ENCODE measurements at regions not wholly inside any gene's neighbourhood (a gene's known extent, or its start where the extent isn't known, plus 50 kb on each side); places are given as distances from the start of the nearest gene placed in this dataset.

DNA sequence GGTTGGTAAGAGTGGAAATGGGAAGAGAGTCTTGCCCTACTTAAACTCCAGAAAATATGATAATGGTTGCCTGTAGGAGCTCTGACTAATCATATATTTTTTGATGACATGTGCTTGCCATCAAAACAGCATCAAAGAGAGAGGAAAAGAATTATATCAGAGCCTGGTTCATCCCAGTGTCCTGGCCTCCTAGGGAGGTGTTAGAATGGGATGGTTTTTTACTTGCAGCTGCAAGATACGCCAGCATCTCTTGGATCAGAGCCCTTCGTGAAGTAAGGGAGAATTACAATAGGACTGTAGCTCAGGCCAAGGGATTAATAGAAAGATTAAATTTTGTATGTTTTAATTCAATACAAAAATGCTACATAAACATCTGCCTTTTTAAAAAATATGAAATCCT, 177.6 kb upstream of the HDAC9 start:
- H3K79me2 ChIP-seq (ENCODE audit: control insufficient read depth, insufficient read depth, low read length, poor library complexity): no peaks in the 10 kb centered on the region
- H4K12ac ChIP-seq (ENCODE audit: low read depth, low read length): no peak overlapping the region
- H3K27me3 ChIP-seq (ENCODE audit: insufficient read depth, low read length): no peaks in the 10 kb centered on the region
- no peak overlapping the region for H3K4ac ChIP-seq (ENCODE audit: low read depth, low read length)
- no peak overlapping the region for H2BK5ac ChIP-seq (ENCODE audit: low read depth, low read length, poor library complexity)
- no peaks in the 10 kb centered on the region for H3K4me1 ChIP-seq (ENCODE audit: control insufficient read depth in 1 of 2, insufficient read depth in 2 of 2, low read length in 2 of 2)
- no peak overlapping the region for H2BK12ac ChIP-seq (ENCODE audit: low read length)
- no peak overlapping the region for H3K18ac ChIP-seq (ENCODE audit: low read length)
- no peak overlapping the region for H3K9ac ChIP-seq (ENCODE audit: low read length)
- WGBS (ENCODE audit: extremely low coverage, insufficient coverage, insufficient read length): no CpG with 5 or more reads among the region's 2 CpGs
- H3K4me3 ChIP-seq (ENCODE audit: low read depth, low read length): no peak overlapping the region
- no peaks in the 10 kb centered on the region for H3K36me3 ChIP-seq (ENCODE audit: control insufficient read depth in 1 of 2, insufficient read depth in 2 of 2, low read length in 2 of 2)
- no peak overlapping the region for H3K14ac ChIP-seq (ENCODE audit: low read length)
- no peak overlapping the region for H2AK5ac ChIP-seq (ENCODE audit: low read length)
- no peak overlapping the region for H2AFZ ChIP-seq (ENCODE audit: insufficient read depth, low read length, poor library complexity)
- H4K91ac ChIP-seq (ENCODE audit: low read depth, low read length): no peak overlapping the region
- no peak overlapping the region for H2BK120ac ChIP-seq (ENCODE audit: insufficient read depth, low read length, poor library complexity)
- no peaks in the 10 kb centered on the region for H3K9me3 ChIP-seq (ENCODE audit: insufficient read depth, low read depth, low read length)
- H3K79me1 ChIP-seq (ENCODE audit: low read length): no peaks in the 10 kb centered on the region
- no peak overlapping the region for H3K27ac ChIP-seq (ENCODE audit: low read depth, low read length)
- no peak overlapping the region for H4K8ac ChIP-seq (ENCODE audit: low read depth, low read length)
- no peak overlapping the region for H3K23ac ChIP-seq (ENCODE audit: low read length)
- H3K4me2 ChIP-seq (ENCODE audit: low read length): no peak overlapping the region
- DNase-seq: no peak

GRCh38 chr7:18320422-18320821, 175.1 kb upstream of the HDAC9 start:
- H2BK12ac ChIP-seq (ENCODE audit: low read length): no peak overlapping the region
- H2AFZ ChIP-seq (ENCODE audit: insufficient read depth, low read length, poor library complexity): no peak overlapping the region
- H4K91ac ChIP-seq (ENCODE audit: low read depth, low read length): no peak overlapping the region
- no peak overlapping the region for H2BK120ac ChIP-seq (ENCODE audit: insufficient read depth, low read length, poor library complexity)
- no peaks in the 10 kb centered on the region for H3K4me1 ChIP-seq (ENCODE audit: control insufficient read depth in 1 of 2, insufficient read depth in 2 of 2, low read length in 2 of 2)
- H3K27me3 ChIP-seq (ENCODE audit: insufficient read depth, low read length): no peaks in the 10 kb centered on the region
- no peak overlapping the region for H4K12ac ChIP-seq (ENCODE audit: low read depth, low read length)
- H2BK5ac ChIP-seq (ENCODE audit: low read depth, low read length, poor library complexity): no peak overlapping the region
- no peak overlapping the region for H3K4me2 ChIP-seq (ENCODE audit: low read length)
- H3K36me3 ChIP-seq (ENCODE audit: control insufficient read depth in 1 of 2, insufficient read depth in 2 of 2, low read length in 2 of 2): no peaks in the 10 kb centered on the region
- no peaks in the 10 kb centered on the region for H3K79me2 ChIP-seq (ENCODE audit: control insufficient read depth, insufficient read depth, low read length, poor library complexity)
- no peak overlapping the region for H3K4ac ChIP-seq (ENCODE audit: low read depth, low read length)
- no peak overlapping the region for H3K27ac ChIP-seq (ENCODE audit: low read depth, low read length)
- DNase-seq: no peak
- no peak overlapping the region for H4K8ac ChIP-seq (ENCODE audit: low read depth, low read length)
- no peaks in the 10 kb centered on the region for H3K9me3 ChIP-seq (ENCODE audit: insufficient read depth, low read depth, low read length)
- no CpG with 5 or more reads among the region's 4 CpGs for WGBS (ENCODE audit: extremely low coverage, insufficient coverage, insufficient read length)
- no peak overlapping the region for H2AK5ac ChIP-seq (ENCODE audit: low read length)
- H3K14ac ChIP-seq (ENCODE audit: low read length): no peak overlapping the region
- no peak overlapping the region for H3K23ac ChIP-seq (ENCODE audit: low read length)
- H3K9ac ChIP-seq (ENCODE audit: low read length): no peak overlapping the region
- H3K4me3 ChIP-seq (ENCODE audit: low read depth, low read length): no peak overlapping the region
- H3K79me1 ChIP-seq (ENCODE audit: low read length): no peaks in the 10 kb centered on the region
- H3K18ac ChIP-seq (ENCODE audit: low read length): no peak overlapping the region

DNA sequence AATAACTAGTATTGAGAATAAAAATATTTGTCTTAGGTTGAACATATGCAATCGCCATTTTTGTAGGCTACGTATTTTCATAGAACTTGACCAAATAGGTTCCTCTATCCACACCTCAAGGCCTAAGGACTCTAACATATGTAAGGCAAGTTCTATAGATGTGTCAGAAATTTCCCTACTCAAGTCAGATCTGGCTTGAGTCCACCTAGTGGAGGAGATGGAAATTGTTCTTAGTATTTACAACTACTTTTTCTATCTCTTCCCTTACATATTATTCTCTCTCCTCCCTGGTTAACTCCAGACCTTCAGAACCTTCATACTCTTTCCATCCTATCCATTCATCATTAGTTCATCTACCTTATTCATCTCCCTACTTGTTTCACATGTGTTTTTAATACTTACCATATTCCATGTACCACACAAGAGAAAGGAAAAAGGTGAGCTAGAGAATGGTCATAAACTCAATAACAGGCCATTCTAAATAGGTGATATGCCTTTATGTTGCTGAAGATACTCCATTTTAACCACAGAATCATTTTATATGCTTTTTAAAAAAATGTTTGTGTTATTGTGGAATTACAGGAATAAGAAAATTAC, 174.5 kb upstream of the HDAC9 start:
- H3K9ac ChIP-seq (ENCODE audit: low read length): no peak overlapping the region
- no peak overlapping the region for H3K4ac ChIP-seq (ENCODE audit: low read depth, low read length)
- no CpG with 5 or more reads among the region's 2 CpGs for WGBS (ENCODE audit: extremely low coverage, insufficient coverage, insufficient read length)
- no peak overlapping the region for H2BK12ac ChIP-seq (ENCODE audit: low read length)
- no peaks in the 10 kb centered on the region for H3K9me3 ChIP-seq (ENCODE audit: insufficient read depth, low read depth, low read length)
- no peak overlapping the region for H3K18ac ChIP-seq (ENCODE audit: low read length)
- no peaks in the 10 kb centered on the region for H3K36me3 ChIP-seq (ENCODE audit: control insufficient read depth in 1 of 2, insufficient read depth in 2 of 2, low read length in 2 of 2)
- DNase-seq: peak in 1 of 2 donors; percentile 82
- H3K27me3 ChIP-seq (ENCODE audit: insufficient read depth, low read length): no peaks in the 10 kb centered on the region
- no peak overlapping the region for H3K4me3 ChIP-seq (ENCODE audit: low read depth, low read length)
- no peak overlapping the region for H2AFZ ChIP-seq (ENCODE audit: insufficient read depth, low read length, poor library complexity)
- H2BK5ac ChIP-seq (ENCODE audit: low read depth, low read length, poor library complexity): no peak overlapping the region
- no peaks in the 10 kb centered on the region for H3K4me1 ChIP-seq (ENCODE audit: control insufficient read depth in 1 of 2, insufficient read depth in 2 of 2, low read length in 2 of 2)
- no peak overlapping the region for H2BK120ac ChIP-seq (ENCODE audit: insufficient read depth, low read length, poor library complexity)
- no peaks in the 10 kb centered on the region for H3K79me2 ChIP-seq (ENCODE audit: control insufficient read depth, insufficient read depth, low read length, poor library complexity)
- H4K8ac ChIP-seq (ENCODE audit: low read depth, low read length): no peak overlapping the region
- H3K23ac ChIP-seq (ENCODE audit: low read length): no peak overlapping the region
- H4K91ac ChIP-seq (ENCODE audit: low read depth, low read length): no peak overlapping the region
- no peak overlapping the region for H4K12ac ChIP-seq (ENCODE audit: low read depth, low read length)
- H3K14ac ChIP-seq (ENCODE audit: low read length): no peak overlapping the region
- H3K27ac ChIP-seq (ENCODE audit: low read depth, low read length): no peak overlapping the region
- no peaks in the 10 kb centered on the region for H3K79me1 ChIP-seq (ENCODE audit: low read length)
- no peak overlapping the region for H3K4me2 ChIP-seq (ENCODE audit: low read length)
- H2AK5ac ChIP-seq (ENCODE audit: low read length): no peak overlapping the region

GRCh38 chr7:18330548-18330947, 165.0 kb upstream of the HDAC9 start:
- H4K91ac ChIP-seq (ENCODE audit: low read depth, low read length): no peak overlapping the region
- H3K23ac ChIP-seq (ENCODE audit: low read length): no peak overlapping the region
- no peak overlapping the region for H3K18ac ChIP-seq (ENCODE audit: low read length)
- H4K8ac ChIP-seq (ENCODE audit: low read depth, low read length): no peak overlapping the region
- H3K4me3 ChIP-seq (ENCODE audit: low read depth, low read length): no peak overlapping the region
- no peaks in the 10 kb centered on the region for H3K27me3 ChIP-seq (ENCODE audit: insufficient read depth, low read length)
- H3K79me1 ChIP-seq (ENCODE audit: low read length): no peaks in the 10 kb centered on the region
- H2BK5ac ChIP-seq (ENCODE audit: low read depth, low read length, poor library complexity): no peak overlapping the region
- no peaks in the 10 kb centered on the region for H3K79me2 ChIP-seq (ENCODE audit: control insufficient read depth, insufficient read depth, low read length, poor library complexity)
- H2BK120ac ChIP-seq (ENCODE audit: insufficient read depth, low read length, poor library complexity): no peak overlapping the region
- no peak for DNase-seq
- H3K36me3 ChIP-seq (ENCODE audit: control insufficient read depth in 1 of 2, insufficient read depth in 2 of 2, low read length in 2 of 2): no peaks in the 10 kb centered on the region
- H2AFZ ChIP-seq (ENCODE audit: insufficient read depth, low read length, poor library complexity): no peak overlapping the region
- H2AK5ac ChIP-seq (ENCODE audit: low read length): no peak overlapping the region
- no peak overlapping the region for H3K4ac ChIP-seq (ENCODE audit: low read depth, low read length)
- H3K9ac ChIP-seq (ENCODE audit: low read length): no peak overlapping the region
- no peak overlapping the region for H4K12ac ChIP-seq (ENCODE audit: low read depth, low read length)
- no peak overlapping the region for H3K14ac ChIP-seq (ENCODE audit: low read length)
- no peak overlapping the region for H2BK12ac ChIP-seq (ENCODE audit: low read length)
- no peak overlapping the region for H3K27ac ChIP-seq (ENCODE audit: low read depth, low read length)
- H3K4me1 ChIP-seq (ENCODE audit: control insufficient read depth in 1 of 2, insufficient read depth in 2 of 2, low read length in 2 of 2): no peaks in the 10 kb centered on the region
- H3K4me2 ChIP-seq (ENCODE audit: low read length): no peak overlapping the region
- H3K9me3 ChIP-seq (ENCODE audit: insufficient read depth, low read depth, low read length): no peaks in the 10 kb centered on the region

Measured in trophoblast cell (in vitro differentiated cells and primary cell).